ENCODE measurements at regions not wholly inside any gene's neighbourhood (a gene's known extent, or its start where the extent isn't known, plus 50 kb on each side); places are given as distances from the start of the nearest gene placed in this dataset.

DNA sequence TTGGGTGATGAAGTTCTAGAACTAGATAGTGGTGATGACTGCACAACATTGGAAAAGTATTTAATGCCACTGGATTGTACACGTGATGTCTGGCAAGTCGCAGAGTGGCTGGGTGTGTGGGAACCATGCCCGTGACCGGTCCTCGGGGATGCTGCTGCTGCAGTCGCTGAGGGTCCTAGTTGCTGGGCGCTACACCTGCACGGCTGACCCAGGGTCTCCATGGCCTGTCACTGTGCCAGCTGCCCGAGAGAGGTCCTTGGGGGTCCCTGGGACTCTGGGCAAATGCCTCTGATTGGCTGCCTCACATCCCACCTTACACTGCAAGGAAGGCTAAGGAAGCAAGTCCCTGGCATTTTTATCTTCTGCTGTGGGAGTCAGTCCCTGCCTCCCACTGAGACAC, 109.1 kb upstream of the PABPC3 start:
- TF ChIP-seq, protein P1, sequence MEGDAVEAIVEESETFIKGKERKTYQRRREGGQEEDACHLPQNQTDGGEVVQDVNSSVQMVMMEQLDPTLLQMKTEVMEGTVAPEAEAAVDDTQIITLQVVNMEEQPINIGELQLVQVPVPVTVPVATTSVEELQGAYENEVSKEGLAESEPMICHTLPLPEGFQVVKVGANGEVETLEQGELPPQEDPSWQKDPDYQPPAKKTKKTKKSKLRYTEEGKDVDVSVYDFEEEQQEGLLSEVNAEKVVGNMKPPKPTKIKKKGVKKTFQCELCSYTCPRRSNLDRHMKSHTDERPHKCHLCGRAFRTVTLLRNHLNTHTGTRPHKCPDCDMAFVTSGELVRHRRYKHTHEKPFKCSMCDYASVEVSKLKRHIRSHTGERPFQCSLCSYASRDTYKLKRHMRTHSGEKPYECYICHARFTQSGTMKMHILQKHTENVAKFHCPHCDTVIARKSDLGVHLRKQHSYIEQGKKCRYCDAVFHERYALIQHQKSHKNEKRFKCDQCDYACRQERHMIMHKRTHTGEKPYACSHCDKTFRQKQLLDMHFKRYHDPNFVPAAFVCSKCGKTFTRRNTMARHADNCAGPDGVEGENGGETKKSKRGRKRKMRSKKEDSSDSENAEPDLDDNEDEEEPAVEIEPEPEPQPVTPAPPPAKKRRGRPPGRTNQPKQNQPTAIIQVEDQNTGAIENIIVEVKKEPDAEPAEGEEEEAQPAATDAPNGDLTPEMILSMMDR (IDR thresholded peaks at IDR 0.05) = no peak
- TF ChIP-seq POLR2A (IDR thresholded peaks at IDR 0.05) = no peak
